GM12891 (cell line): ENCODE measurements at regions not wholly inside any gene's neighbourhood (a gene's known extent, or its start where the extent isn't known, plus 50 kb on each side); places are given as distances from the start of the nearest gene placed in this dataset.

Source experiments
- POLR2A ChIP-seq: IDR thresholded peaks from 2 replicates; pipeline ENCODE4 v1.6.1; 2011; ENCODE audit warnings: low read depth, low read length, control low read depth
- POLR2AphosphoS5 ChIP-seq: IDR thresholded peaks from 2 replicates; pipeline ENCODE4 v1.6.1; 2011; ENCODE audit warnings: low read depth, low read length, control low read depth
- SPI1 ChIP-seq: IDR thresholded peaks from 2 replicates; pipeline ENCODE4 v1.6.1; 2011; ENCODE audit warnings: low read depth, low read length, control low read depth
- TAF1 ChIP-seq: IDR thresholded peaks from 2 replicates; pipeline ENCODE4 v1.6.1; 2011; ENCODE audit warnings: low read depth, low read length, control low read depth

GRCh38 chr3:102087236-102087635, 237.9 kb downstream of the NFKBIZ start:
- TF ChIP-seq POLR2A (no peak), SPI1 (no peak), POLR2AphosphoS5 (no peak), TAF1 (no peak)
